Urinary bladder (tissue), 3 donors: ENCODE measurements at regions not wholly inside any gene's neighbourhood (a gene's known extent, or its start where the extent isn't known, plus 50 kb on each side); places are given as distances from the start of the nearest gene placed in this dataset.

Experiments
- DNase-seq: peaks from one replicate; pipeline ENCODE4 v3.0.0-alpha.2; 2015; ENCODE audit errors: extremely low spot score
- H3K27ac ChIP-seq: one replicate; pipeline ENCODE4 v1.5.1; 2013; ENCODE audit warnings: low read depth, mild to moderate bottlenecking, moderate library complexity
- H3K36me3 ChIP-seq: one replicate; pipeline ENCODE4 v1.6.1; 2013; ENCODE audit warnings: mild to moderate bottlenecking, moderate library complexity; ENCODE audit not compliant: insufficient read depth
- H3K4me1 ChIP-seq: one replicate; pipeline ENCODE4 v1.6.1; 2013; ENCODE audit warnings: mild to moderate bottlenecking, moderate library complexity; ENCODE audit not compliant: insufficient read depth
- H3K4me3 ChIP-seq: one replicate; pipeline ENCODE4 v1.5.1; 2013; ENCODE audit warnings: low read depth, low read length
- WGBS: extraction: QIAGEN DNeasy Blood & Tissue Kit; methylation state at CpG from one replicate; pipeline ENCODE4 v1.1.7; 2013; 5-methylcytosine and 5-hydroxymethylcytosine counted together
- donor health status: healthy with polysubstance abuse.
- donor health status: healthy.

- Histone ChIP-seq H3K4me3 (no peak overlapping the region), H3K4me1 (no peaks in the 10 kb centered on the region), H3K36me3 (no peaks in the 10 kb centered on the region), H3K27ac (no peak overlapping the region)
- 78% methylated on average over 6 of the region's 6 CpGs for WGBS
- no peak for DNase-seq
These were observed 271.1 kb upstream of the CCL2 start for GRCh38 chr17:33983824-33984574.

GRCh38 chr17:33986088-33986487, 269.0 kb upstream of the CCL2 start:
- no peak overlapping the region for H3K4me3 ChIP-seq
- DNase-seq: no peak
- no peaks in the 10 kb centered on the region for H3K4me1 ChIP-seq
- 0% methylated on average over 1 of the region's 1 CpG for WGBS
- H3K27ac ChIP-seq: no peak overlapping the region
- H3K36me3 ChIP-seq: no peaks in the 10 kb centered on the region

GRCh38 chr17:33986566-33986965, 268.5 kb upstream of the CCL2 start:
- H3K4me3 ChIP-seq: no peak overlapping the region
- WGBS: 70% methylated on average over 2 of the region's 2 CpGs
- no peak overlapping the region for H3K27ac ChIP-seq
- H3K36me3 ChIP-seq: no peaks in the 10 kb centered on the region
- no peak for DNase-seq
- no peaks in the 10 kb centered on the region for H3K4me1 ChIP-seq

- Histone ChIP-seq H3K27ac (no peak overlapping the region), H3K4me1 (no peaks in the 10 kb centered on the region), H3K4me3 (no peak overlapping the region), H3K36me3 (no peaks in the 10 kb centered on the region)
- DNase-seq: no peak
- WGBS: 71% methylated on average over 2 of the region's 2 CpGs
These were observed 267.9 kb upstream of the CCL2 start for GRCh38 chr17:33987162-33987561.

DNA sequence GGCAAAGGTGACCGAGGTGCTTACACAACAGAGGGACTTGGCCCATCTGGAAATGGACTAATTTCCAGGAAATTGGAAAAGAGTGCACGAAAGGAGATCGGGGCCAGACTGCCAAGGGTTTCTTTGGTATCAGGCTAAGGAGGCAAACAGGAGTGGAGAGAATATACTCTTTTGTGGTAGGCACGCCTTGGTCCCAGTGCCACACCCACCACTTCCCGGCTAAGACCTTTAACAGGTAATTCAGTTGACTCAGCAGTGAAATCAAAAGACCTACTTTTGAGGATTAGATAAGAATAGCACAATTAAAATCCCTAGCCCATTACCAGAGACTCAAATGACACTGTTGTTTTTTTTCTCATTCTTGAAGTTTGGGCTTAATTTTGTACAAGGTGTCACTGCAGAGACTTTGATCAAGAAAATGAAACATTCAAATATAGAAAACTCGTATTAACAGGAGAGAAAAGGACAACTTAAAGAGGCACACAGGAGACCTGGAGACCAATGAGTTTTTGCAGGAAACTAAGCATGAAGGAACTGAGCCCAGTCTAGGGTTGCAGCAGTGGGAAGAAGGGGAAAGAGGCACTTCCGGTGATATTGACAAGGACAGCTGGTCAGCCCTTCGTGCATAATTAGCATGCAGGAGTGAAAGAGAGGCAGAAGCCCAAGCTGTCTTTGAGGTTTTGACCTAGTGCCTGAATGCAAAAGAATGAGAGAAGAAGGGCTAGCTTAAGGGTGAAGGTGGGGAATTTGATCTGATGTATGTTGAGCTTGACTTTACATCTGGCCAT, 265.5 kb upstream of the CCL2 start:
- 53% methylated on average over 8 of the region's 8 CpGs for WGBS
- H3K36me3 ChIP-seq: no peaks in the 10 kb centered on the region
- no peaks in the 10 kb centered on the region for H3K4me1 ChIP-seq
- H3K27ac ChIP-seq: no peak overlapping the region
- no peak overlapping the region for H3K4me3 ChIP-seq
- DNase-seq: no peak

- Histone ChIP-seq H3K27ac (no peak overlapping the region), H3K36me3 (no peaks in the 10 kb centered on the region), H3K4me1 (no peaks in the 10 kb centered on the region), H3K4me3 (no peak overlapping the region)
- WGBS: 28% methylated on average over 3 of the region's 3 CpGs
- no peak for DNase-seq
These were observed 264.0 kb upstream of the CCL2 start for GRCh38 chr17:33990943-33991706.

DNA sequence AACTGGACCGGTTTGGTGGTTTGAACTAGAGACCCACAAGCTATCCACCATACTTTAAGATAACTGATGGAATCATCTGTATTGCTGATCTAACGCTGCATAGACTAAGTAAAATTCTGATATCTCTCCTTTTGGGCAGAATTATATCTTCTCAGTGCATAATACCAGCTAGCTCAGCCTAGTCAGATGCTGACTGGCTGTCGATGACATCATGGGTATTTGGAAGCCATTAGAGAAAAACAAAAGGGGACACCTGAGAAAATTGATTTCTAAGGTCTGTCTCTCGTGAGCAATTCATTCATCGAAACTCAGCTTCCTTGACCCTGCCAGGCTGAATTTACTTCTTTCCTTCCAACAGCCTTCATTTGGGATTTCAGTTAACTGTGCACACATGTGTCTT, 263.0 kb upstream of the CCL2 start:
- H3K4me3 ChIP-seq: no peak overlapping the region
- H3K36me3 ChIP-seq: no peaks in the 10 kb centered on the region
- no peaks in the 10 kb centered on the region for H3K4me1 ChIP-seq
- no peak for DNase-seq
- no peak overlapping the region for H3K27ac ChIP-seq
- WGBS: 80% methylated on average over 5 of the region's 5 CpGs

- WGBS: 30% methylated on average over 1 of the region's 1 CpG
- H3K4me1 ChIP-seq: no peaks in the 10 kb centered on the region
- no peaks in the 10 kb centered on the region for H3K36me3 ChIP-seq
- DNase-seq: no peak
- H3K4me3 ChIP-seq: no peak overlapping the region
- no peak overlapping the region for H3K27ac ChIP-seq
These were observed 254.4 kb upstream of the CCL2 start for GRCh38 chr17:34000639-34001038.

GRCh38 chr17:34001246-34001645, 253.8 kb upstream of the CCL2 start:
- H3K27ac ChIP-seq: no peak overlapping the region
- WGBS: 91% methylated on average over 2 of the region's 2 CpGs

DNA sequence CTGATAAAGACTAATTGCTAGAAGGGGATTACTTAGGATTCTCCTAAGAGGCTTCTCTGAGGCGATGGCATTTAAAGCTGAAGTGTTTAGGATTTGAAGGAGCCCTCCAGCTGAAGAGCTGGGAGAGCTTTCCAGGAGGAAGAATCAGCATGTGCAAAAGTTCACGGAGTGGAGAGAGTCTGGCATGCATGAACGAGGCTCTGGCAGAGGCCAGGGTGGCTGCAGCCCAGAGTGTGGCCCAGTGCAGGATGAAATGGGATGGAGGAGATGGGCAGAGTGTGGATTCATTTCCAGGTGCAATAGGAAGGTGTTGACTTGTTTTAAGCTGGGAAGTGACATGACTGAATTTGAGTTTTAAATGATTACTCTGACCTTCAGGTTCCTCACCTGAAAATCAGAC, 249.0 kb upstream of the CCL2 start:
- no peaks in the 10 kb centered on the region for H3K36me3 ChIP-seq
- DNase-seq: no peak
- no peak overlapping the region for H3K27ac ChIP-seq
- no peaks in the 10 kb centered on the region for H3K4me1 ChIP-seq
- 51% methylated on average over 3 of the region's 3 CpGs for WGBS
- no peak overlapping the region for H3K4me3 ChIP-seq

More at GRCh38 chr17:34001246-34001645, 253.8 kb upstream of the CCL2 start:
- no peak for DNase-seq
- H3K4me1 ChIP-seq: no peaks in the 10 kb centered on the region
- H3K36me3 ChIP-seq: no peaks in the 10 kb centered on the region
- no peak overlapping the region for H3K4me3 ChIP-seq

GRCh38 chr17:34008125-34008524, 247.0 kb upstream of the CCL2 start:
- 64% methylated on average over 1 of the region's 1 CpG for WGBS
- no peak overlapping the region for H3K4me3 ChIP-seq

DNA sequence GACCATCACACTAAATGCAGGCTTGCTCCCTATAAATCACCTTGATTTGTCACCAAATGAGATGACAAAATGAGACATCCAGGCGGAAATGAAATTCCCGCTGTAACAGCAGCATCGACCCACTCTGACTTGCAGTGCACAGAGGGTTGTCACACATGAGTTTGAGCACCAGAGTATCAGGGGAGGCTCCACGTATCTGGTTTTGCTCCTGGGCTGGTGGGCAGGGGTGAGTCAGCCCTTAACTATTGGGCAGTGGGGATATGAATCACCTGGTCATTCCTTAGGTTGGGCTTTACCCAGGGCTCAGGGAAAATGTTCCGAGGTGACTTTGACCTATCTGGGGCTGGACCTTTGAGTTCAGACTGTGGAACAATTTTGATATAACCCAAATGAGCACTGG, 245.2 kb upstream of the CCL2 start:
- Histone ChIP-seq H3K4me1 (no peaks in the 10 kb centered on the region), H3K4me3 (no peak overlapping the region), H3K27ac (no peak overlapping the region), H3K36me3 (no peaks in the 10 kb centered on the region)
- no peak for DNase-seq
- 81% methylated on average over 5 of the region's 5 CpGs for WGBS

More at GRCh38 chr17:34008125-34008524, 247.0 kb upstream of the CCL2 start:
- no peak for DNase-seq
- Histone ChIP-seq H3K4me1 (no peaks in the 10 kb centered on the region), H3K36me3 (no peaks in the 10 kb centered on the region), H3K27ac (no peak overlapping the region)

GRCh38 chr17:34010534-34010933, 244.6 kb upstream of the CCL2 start:
- Histone ChIP-seq H3K4me3 (no peak overlapping the region), H3K4me1 (no peaks in the 10 kb centered on the region), H3K36me3 (no peaks in the 10 kb centered on the region), H3K27ac (no peak overlapping the region)
- DNase-seq: no peak
- WGBS: 72% methylated on average over 2 of the region's 2 CpGs

DNA sequence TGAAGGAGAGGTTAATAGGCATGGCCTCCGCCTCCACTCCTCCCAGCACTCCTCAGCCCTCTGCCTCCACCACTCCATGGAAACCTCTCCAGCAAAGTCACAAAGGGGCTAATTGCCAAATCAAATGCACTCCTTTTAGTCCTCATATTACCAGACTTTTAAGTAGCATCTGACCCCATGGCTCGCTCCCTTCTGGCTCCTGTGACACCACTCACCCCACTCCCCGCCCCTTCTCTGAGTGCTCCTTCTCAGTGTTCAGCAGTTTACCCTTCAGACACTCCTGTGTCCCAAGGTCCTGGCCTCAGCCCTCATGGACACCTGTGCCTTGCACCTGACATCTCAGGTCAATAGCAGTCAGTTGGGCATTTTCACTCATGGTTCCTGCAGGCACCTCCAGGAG, 243.5 kb upstream of the CCL2 start:
- Histone ChIP-seq H3K36me3 (no peaks in the 10 kb centered on the region), H3K27ac (no peak overlapping the region), H3K4me1 (no peaks in the 10 kb centered on the region), H3K4me3 (no peak overlapping the region)
- WGBS: 84% methylated on average over 3 of the region's 3 CpGs
- DNase-seq: no peak
